PC-3 (cell line): ENCODE measurements at regions not wholly inside any gene's neighbourhood (a gene's known extent, or its start where the extent isn't known, plus 50 kb on each side); places are given as distances from the start of the nearest gene placed in this dataset.

ENCODE experiments used
- CTCF ChIP-seq: fragments of 300-600 bp; sonication (generic); conservative IDR thresholded peaks from 2 replicates; pipeline ENCODE4 v1.5.1; 2017; ENCODE audit warnings: antibody characterized with exemption, low read depth, mild to moderate bottlenecking, low read length
- EZH2 ChIP-seq: fragments of 300-600 bp; sonication (generic); IDR thresholded peaks from one replicate; pipeline ENCODE4 v1.6.1; 2017; ENCODE audit warnings: antibody characterized with exemption, mild to moderate bottlenecking, low read length; ENCODE audit not compliant: unreplicated experiment
- EZH2phosphoT487 ChIP-seq: fragments of 300-600 bp; sonication (generic); IDR thresholded peaks from 2 replicates; pipeline ENCODE4 v1.6.1; 2018; ENCODE audit warnings: mild to moderate bottlenecking, antibody characterized with exemption, low read length, borderline replicate concordance

GRCh38 chr12:67391656-67392055, 122.5 kb downstream of the CAND1 start:
- TF ChIP-seq CTCF (no peak), EZH2 (no peak), EZH2phosphoT487 (no peak)
